Heart right ventricle (tissue), 16 donors: ENCODE measurements at regions not wholly inside any gene's neighbourhood (a gene's known extent, or its start where the extent isn't known, plus 50 kb on each side); places are given as distances from the start of the nearest gene placed in this dataset.

Source experiments
- ATAC-seq, 8 donors: fragments of 200-7000 bp; cut with Tn5 transposase; one replicate each; pipeline ENCODE4 v1.9.1; 2020; ENCODE audit warnings: mild to moderate bottlenecking in 8 of 8, moderate library complexity in 8 of 8, moderate number of reproducible peaks in 1 of 8
- DNase-seq, 2 donors: peaks; one replicate each; pipeline ENCODE4 v3.0.0-alpha.2; 2020
- H3K27ac ChIP-seq, 10 donors: fragments of 200-600 bp; sonication (generic) in 2 of 10; one replicate each; pipeline versions ENCODE4 v1.5.0 to v1.8.0; 2020 to 2022; ENCODE audit warnings: mild to moderate bottlenecking in 3 of 10
- H3K27me3 ChIP-seq, 7 donors: fragments of 200-600 bp; one replicate each; pipeline ENCODE4 v1.8.0; 2021 to 2022; ENCODE audit warnings: mild to moderate bottlenecking in 2 of 7
- H3K36me3 ChIP-seq, 9 donors: fragments of 200-600 bp; sonication (generic) in 1 of 9; one replicate each; pipeline versions ENCODE4 v1.5.0 to v1.8.0; 2020 to 2022; ENCODE audit warnings: mild to moderate bottlenecking in 2 of 9
- H3K4me1 ChIP-seq, 9 donors: fragments of 200-600 bp; sonication (generic) in 1 of 9; one replicate each; pipeline versions ENCODE4 v1.5.0 to v1.8.0; 2020 to 2022; ENCODE audit warnings: mild to moderate bottlenecking in 4 of 9
- H3K4me3 ChIP-seq, 10 donors: fragments of 200-600 bp; sonication (generic) in 2 of 10; one replicate each; pipeline versions ENCODE4 v1.5.0 to v1.8.0; 2020 to 2022; ENCODE audit warnings: mild to moderate bottlenecking in 7 of 10, moderate library complexity in 2 of 10
- H3K9me3 ChIP-seq, 11 donors: fragments of 200-600 bp in 10 of 11; sonication (generic) in 2 of 11; one replicate each; pipeline versions ENCODE4 v1.5.0 to v1.8.0; 2013 to 2022; ENCODE audit warnings: mild to moderate bottlenecking in 2 of 11, control low read depth in 1 of 11, moderate library complexity in 1 of 11
- WGBS, 2 donors: extraction: QIAGEN DNeasy Blood & Tissue Kit; methylation state at CpG; one replicate each; pipeline ENCODE4 v1.1.7; 2013; ENCODE audit warnings: inconsistent platforms in 1 of 2; 5-methylcytosine and 5-hydroxymethylcytosine counted together
- intact Hi-C, 10 donors: fragments of 100-400 bp; cut with DNase I; formaldehyde crosslinking; loops; one replicate each; pipeline versions ENCODE4 v1.11.1 to v1.14.2; 2022
- TF ChIP-seq, protein P1 (sequence below), 9 donors: fragments of 200-600 bp; sonication (generic) in 2 of 9; IDR thresholded peaks; one replicate each; pipeline versions ENCODE4 v1.5.0 to v1.8.0; 2021 to 2022; ENCODE audit warnings: antibody characterized with exemption in 9 of 9, mild to moderate bottlenecking in 5 of 9, moderate library complexity in 1 of 9
- donor health status: Arrhythmogenic right ventricular cardiomyopathy.
- donor health status: ischemic (EF 13 %, LVEDD 7.1; RV severe dilation, severe dysfunction).
- donor health status: healthy with polysubstance abuse.
- donor health status: DM: no; HTN: yes; CAD: no.
- donor health status: DM: no; HTN: no; CAD: no.
- donor health status: ischemic (EF 25% LVEDD 6.9; RV normal size, moderate dysfunction).
- donor health status: ischemic (EF 25% LVEDD 5.7; RV mildly dilated, moderate dysfunction).
- donor health status: healthy.
- donor health status: DM: yes; HTN: yes; CAD: no.
- donor health status: Ischemic cardiomyopathy.
- donor health status: ischemic (EF 35%, LVEDD 5.7; RV mildly dilated, moderate dysfunction).
- donor health status: nonischemic (EF 11% LVEDD 7.7; RV severe dilation, severe dysfunction).
- donor health status: DM: yes; HTN: yes; CAD: no.
- donor health status: PGD.
- donor health status: ischemic (EF 29% LVEDD 5.4; RV normal size, mild dysfunction).
- donor health status: nonischemic (EF 23%, LVEDD 6.1; RV moderate dilation, normal function).

DNA sequence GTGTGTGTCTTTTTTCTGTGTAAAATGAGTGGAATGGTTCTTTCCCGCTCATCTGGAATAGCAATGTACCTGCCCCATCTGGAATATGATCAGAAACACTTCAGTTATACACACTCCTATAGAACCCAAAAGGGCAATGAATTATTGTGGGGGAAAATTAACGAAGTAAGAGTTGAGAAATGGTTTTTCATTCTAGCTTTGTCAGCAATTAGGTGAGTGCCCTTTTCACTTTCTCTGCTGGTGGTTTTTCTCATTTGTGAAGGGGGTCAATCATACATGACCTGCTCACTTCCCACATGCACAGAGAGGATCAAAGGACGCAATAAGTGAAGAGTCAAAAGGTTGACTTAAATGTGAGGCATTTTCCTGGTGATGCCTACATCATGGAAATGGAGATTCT is 168.0 kb downstream of the HS3ST3B1 start:
- no peaks in the 10 kb centered on the region for H3K4me1 ChIP-seq
- WGBS, 2 donors: 79 to 85% methylated on average over 3 of the region's 3 CpGs
- peaks cover 0 to 4% (median 0%) of the 10 kb centered on the region in 11 donors for H3K9me3 ChIP-seq
- ATAC-seq (no peak), DNase-seq (no peak)
- H3K36me3 ChIP-seq: no peaks in the 10 kb centered on the region
- intact Hi-C loops: no loop called here
- H3K27me3 ChIP-seq: no peaks in the 10 kb centered on the region
- H3K27ac ChIP-seq: no peak overlapping the region
- H3K4me3 ChIP-seq: no peak overlapping the region
- TF ChIP-seq, protein P1, sequence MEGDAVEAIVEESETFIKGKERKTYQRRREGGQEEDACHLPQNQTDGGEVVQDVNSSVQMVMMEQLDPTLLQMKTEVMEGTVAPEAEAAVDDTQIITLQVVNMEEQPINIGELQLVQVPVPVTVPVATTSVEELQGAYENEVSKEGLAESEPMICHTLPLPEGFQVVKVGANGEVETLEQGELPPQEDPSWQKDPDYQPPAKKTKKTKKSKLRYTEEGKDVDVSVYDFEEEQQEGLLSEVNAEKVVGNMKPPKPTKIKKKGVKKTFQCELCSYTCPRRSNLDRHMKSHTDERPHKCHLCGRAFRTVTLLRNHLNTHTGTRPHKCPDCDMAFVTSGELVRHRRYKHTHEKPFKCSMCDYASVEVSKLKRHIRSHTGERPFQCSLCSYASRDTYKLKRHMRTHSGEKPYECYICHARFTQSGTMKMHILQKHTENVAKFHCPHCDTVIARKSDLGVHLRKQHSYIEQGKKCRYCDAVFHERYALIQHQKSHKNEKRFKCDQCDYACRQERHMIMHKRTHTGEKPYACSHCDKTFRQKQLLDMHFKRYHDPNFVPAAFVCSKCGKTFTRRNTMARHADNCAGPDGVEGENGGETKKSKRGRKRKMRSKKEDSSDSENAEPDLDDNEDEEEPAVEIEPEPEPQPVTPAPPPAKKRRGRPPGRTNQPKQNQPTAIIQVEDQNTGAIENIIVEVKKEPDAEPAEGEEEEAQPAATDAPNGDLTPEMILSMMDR (IDR thresholded peaks at IDR 0.05): no peak

DNA sequence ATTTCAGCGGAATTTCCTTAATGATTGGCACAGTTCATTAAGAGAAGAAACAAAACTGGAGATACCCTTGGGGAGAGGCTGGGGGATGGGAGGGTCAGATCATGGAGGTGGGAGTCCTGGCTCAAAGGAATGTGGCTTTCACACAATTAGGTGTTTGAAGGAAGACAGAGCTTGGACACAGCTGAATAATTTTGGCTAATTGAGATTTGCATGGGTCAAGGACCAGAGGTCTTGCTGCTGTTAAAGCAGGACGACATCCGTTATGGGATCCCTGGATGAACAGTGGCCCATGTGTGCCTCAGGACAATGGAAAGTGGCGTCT is 160.3 kb downstream of the HS3ST3B1 start:
- H3K4me3 ChIP-seq: no peak overlapping the region
- WGBS, 2 donors: 79 to 80% methylated on average over 4 of the region's 4 CpGs
- no peaks in the 10 kb centered on the region for H3K36me3 ChIP-seq
- no peaks in the 10 kb centered on the region for H3K4me1 ChIP-seq
- DNase-seq (no peak), ATAC-seq (no peak)
- H3K27me3 ChIP-seq: peaks cover 0 to 10% (median 0%) of the 10 kb centered on the region in 7 donors
- H3K9me3 ChIP-seq: no peaks in the 10 kb centered on the region
- H3K27ac ChIP-seq: no peak overlapping the region
- TF ChIP-seq, protein P1 (IDR thresholded peaks at IDR 0.05): no peak
- intact Hi-C loops: no loop called here

DNA sequence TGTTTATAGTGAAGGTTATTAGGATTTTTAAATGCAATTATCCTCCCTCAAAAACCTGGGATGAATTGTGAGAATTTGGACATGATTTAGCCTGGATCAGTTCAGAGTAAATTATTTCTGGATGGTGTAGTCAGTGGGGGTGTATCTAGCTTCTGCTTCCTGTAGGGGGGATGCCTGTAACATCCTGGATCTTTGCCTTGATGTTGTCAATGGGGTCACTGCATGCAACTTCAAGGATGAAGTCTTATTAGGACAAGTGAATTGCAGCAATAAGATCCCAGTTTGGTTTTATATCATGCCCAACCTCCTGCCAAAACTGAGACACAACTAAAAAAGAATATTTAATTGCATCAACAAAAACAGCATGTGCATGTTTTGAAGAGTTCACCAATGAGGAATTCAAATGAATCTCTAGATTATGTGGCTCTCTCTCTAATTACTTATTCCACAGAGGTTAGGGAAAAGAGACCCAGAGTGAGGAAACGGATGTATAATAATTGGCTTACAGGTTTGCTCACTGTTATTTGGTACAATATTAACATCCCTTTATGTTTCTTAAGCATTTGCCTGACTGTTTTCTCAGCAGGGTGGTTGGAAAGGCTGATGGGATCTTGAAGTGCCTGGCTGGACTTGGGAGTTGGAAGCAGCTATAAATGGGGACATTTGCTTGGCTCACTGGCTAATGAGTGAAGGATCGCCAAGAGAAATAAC is 159.8 kb downstream of the HS3ST3B1 start:
- H3K27me3 ChIP-seq: peaks cover 0 to 10% (median 0%) of the 10 kb centered on the region in 7 donors
- H3K4me3 ChIP-seq: no peak overlapping the region
- H3K27ac ChIP-seq: no peak overlapping the region
- H3K9me3 ChIP-seq: no peaks in the 10 kb centered on the region
- H3K36me3 ChIP-seq: no peaks in the 10 kb centered on the region
- ATAC-seq (no peak), DNase-seq (no peak)
- TF ChIP-seq, protein P1 (IDR thresholded peaks at IDR 0.05): no peak
- intact Hi-C loops: no loop called here
- no peaks in the 10 kb centered on the region for H3K4me1 ChIP-seq
- WGBS, 2 donors: 75 to 80% methylated on average over 2 of the region's 2 CpGs

DNA sequence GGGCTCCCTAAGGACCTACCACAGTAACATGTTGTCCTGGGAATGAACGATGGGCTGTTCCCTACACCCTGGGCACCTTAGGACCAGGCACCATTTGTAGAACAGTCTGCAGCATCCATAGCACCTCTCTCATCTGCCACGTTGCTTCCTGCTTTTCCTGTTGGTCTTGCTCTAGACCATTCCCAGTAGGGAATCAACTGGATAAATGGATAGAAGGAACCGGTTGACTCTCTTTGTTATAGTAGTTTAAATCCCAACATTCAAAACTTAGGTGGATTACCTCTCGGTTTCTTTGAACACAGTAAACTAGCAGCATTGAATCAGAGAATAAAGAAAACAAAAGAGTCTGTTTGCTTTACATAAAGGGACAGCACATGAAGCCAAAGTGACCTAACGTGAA is 159.1 kb downstream of the HS3ST3B1 start:
- 68 to 70% methylated on average over 5 of the region's 5 CpGs for WGBS, 2 donors
- DNase-seq (no peak), ATAC-seq (no peak)
- H3K27ac ChIP-seq: no peak overlapping the region
- H3K9me3 ChIP-seq: no peaks in the 10 kb centered on the region
- intact Hi-C loops: no loop called here
- TF ChIP-seq, protein P1 (IDR thresholded peaks at IDR 0.05): no peak
- H3K4me1 ChIP-seq: no peaks in the 10 kb centered on the region
- H3K27me3 ChIP-seq: peaks cover 0 to 11% (median 0%) of the 10 kb centered on the region in 7 donors
- no peak overlapping the region for H3K4me3 ChIP-seq
- H3K36me3 ChIP-seq: no peaks in the 10 kb centered on the region
